Tibial nerve (tissue), 4 donors: ENCODE measurements at regions not wholly inside any gene's neighbourhood (a gene's known extent, or its start where the extent isn't known, plus 50 kb on each side); places are given as distances from the start of the nearest gene placed in this dataset.

Experiments used
- DNase-seq, 2 donors: peaks; one replicate each; pipeline ENCODE4 v3.0.0-alpha.2; 2019; ENCODE audit warnings: low spot score in 2 of 2
- H3K27ac ChIP-seq, 4 donors: fragments of 200-600 bp; sonication (generic) in 3 of 4; one replicate each; pipeline ENCODE4 v1.5.1; 2017 to 2019; ENCODE audit warnings: mild to moderate bottlenecking in 1 of 4
- H3K27me3 ChIP-seq, 2 donors: fragments of 200-600 bp; sonication (generic) in 1 of 2; one replicate each; pipeline versions ENCODE4 v1.5.1 to v1.6.0; 2017 to 2019
- H3K36me3 ChIP-seq, 3 donors: fragments of 200-600 bp; sonication (generic); one replicate each; pipeline ENCODE4 v1.5.1; 2018 to 2019
- H3K4me1 ChIP-seq, 4 donors: fragments of 200-600 bp; sonication (generic) in 3 of 4; one replicate each; pipeline ENCODE4 v1.5.1; 2017 to 2019
- H3K4me3 ChIP-seq, 4 donors: fragments of 200-600 bp; sonication (generic) in 3 of 4; one replicate each; pipeline ENCODE4 v1.5.1; 2017 to 2019; ENCODE audit warnings: mild to moderate bottlenecking in 1 of 4, moderate library complexity in 1 of 4
- H3K9me3 ChIP-seq, 4 donors: fragments of 200-600 bp; sonication (generic) in 3 of 4; one replicate each; pipeline ENCODE4 v1.5.1; 2017 to 2019
- EP300 ChIP-seq, 2 donors: sonication (generic); formaldehyde crosslinking; IDR thresholded peaks; one replicate each; pipeline ENCODE4 v1.6.1; 2017; ENCODE audit warnings: antibody characterized with exemption in 2 of 2, mild to moderate bottlenecking in 1 of 2
- POLR2A ChIP-seq, 2 donors: fragments of 450-650 bp; IDR thresholded peaks; one replicate each; pipeline ENCODE4 v1.6.1; 2017; ENCODE audit warnings: antibody characterized with exemption in 2 of 2, mild to moderate bottlenecking in 2 of 2, moderate library complexity in 2 of 2
- WGBS, 2 donors: methylation state at CpG; one replicate each; pipeline ENCODE4 v1.1.5; 2018; 5-methylcytosine and 5-hydroxymethylcytosine counted together
- TF ChIP-seq, protein P1 (sequence below), 5 experiments: fragments of 200-600 bp in 3 of 5; fragments of 450-650 bp in 2 of 5; sonication (generic) in 3 of 5; IDR thresholded peaks; one replicate each; pipeline ENCODE4 v1.5.1; 2016 to 2019; ENCODE audit warnings: antibody characterized with exemption in 5 of 5, mild to moderate bottlenecking in 3 of 5, moderate library complexity in 2 of 5

DNA sequence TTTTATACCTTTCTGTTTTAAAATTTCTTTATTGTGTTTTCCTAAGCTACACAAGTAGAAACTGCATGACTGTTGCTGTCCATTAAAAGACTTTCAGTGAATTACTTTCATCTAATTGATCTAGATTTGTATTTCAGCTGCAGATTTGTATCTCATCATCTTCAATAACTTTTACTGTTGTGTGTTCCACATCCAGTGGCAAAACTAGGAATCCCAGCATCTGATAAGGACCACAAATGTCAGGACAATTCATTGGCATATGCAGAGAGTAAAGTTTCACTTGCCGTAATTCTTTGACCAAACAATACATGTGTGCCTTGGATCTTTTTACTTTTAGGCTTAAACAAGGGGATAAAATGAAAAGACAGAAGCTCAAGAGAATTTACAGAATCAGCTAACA lies 112.6 kb downstream of the FBXO8 start:
- no peaks in the 10 kb centered on the region for H3K36me3 ChIP-seq
- TF ChIP-seq EP300 (IDR thresholded peaks at IDR 0.05) (no peak), POLR2A (IDR thresholded peaks at IDR 0.05) (no peak)
- TF ChIP-seq, protein P1, sequence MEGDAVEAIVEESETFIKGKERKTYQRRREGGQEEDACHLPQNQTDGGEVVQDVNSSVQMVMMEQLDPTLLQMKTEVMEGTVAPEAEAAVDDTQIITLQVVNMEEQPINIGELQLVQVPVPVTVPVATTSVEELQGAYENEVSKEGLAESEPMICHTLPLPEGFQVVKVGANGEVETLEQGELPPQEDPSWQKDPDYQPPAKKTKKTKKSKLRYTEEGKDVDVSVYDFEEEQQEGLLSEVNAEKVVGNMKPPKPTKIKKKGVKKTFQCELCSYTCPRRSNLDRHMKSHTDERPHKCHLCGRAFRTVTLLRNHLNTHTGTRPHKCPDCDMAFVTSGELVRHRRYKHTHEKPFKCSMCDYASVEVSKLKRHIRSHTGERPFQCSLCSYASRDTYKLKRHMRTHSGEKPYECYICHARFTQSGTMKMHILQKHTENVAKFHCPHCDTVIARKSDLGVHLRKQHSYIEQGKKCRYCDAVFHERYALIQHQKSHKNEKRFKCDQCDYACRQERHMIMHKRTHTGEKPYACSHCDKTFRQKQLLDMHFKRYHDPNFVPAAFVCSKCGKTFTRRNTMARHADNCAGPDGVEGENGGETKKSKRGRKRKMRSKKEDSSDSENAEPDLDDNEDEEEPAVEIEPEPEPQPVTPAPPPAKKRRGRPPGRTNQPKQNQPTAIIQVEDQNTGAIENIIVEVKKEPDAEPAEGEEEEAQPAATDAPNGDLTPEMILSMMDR (IDR thresholded peaks at IDR 0.05): no peak
- no peak for DNase-seq
- H3K4me3 ChIP-seq: no peak overlapping the region
- H3K9me3 ChIP-seq: no peaks in the 10 kb centered on the region
- no peaks in the 10 kb centered on the region for H3K4me1 ChIP-seq
- H3K27me3 ChIP-seq: no peaks in the 10 kb centered on the region
- H3K27ac ChIP-seq: no peak overlapping the region
- WGBS, 2 donors: 86 to 90% methylated on average over 1 of the region's 1 CpG

DNA sequence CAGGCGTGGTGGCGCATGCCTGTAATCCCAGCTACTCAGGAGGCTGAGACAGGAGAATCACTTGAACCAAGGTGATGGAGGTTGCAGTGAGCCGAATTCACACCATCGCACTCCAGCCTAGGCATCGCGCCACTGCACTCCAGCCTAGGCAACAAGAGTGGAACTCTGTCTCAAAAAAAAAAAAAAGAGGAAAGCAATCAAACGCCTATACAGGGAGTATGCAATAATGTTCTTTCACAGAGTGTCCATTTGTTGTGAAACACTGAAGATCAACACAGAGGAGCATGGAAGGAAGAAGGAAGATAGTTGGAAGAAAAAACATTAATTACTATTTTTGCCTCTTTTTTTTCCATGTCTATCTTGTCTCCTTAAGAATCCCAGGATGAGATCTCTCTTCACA lies 113.4 kb downstream of the FBXO8 start:
- no peaks in the 10 kb centered on the region for H3K27me3 ChIP-seq
- H3K9me3 ChIP-seq: no peaks in the 10 kb centered on the region
- WGBS, 2 donors: 93 to 95% methylated on average over 7 of the region's 7 CpGs
- TF ChIP-seq, protein P1 (IDR thresholded peaks at IDR 0.05): no peak
- TF ChIP-seq EP300 (IDR thresholded peaks at IDR 0.05) (no peak), POLR2A (IDR thresholded peaks at IDR 0.05) (no peak)
- no peaks in the 10 kb centered on the region for H3K36me3 ChIP-seq
- no peaks in the 10 kb centered on the region for H3K4me1 ChIP-seq
- no peak for DNase-seq
- no peak overlapping the region for H3K4me3 ChIP-seq
- H3K27ac ChIP-seq: no peak overlapping the region

DNA sequence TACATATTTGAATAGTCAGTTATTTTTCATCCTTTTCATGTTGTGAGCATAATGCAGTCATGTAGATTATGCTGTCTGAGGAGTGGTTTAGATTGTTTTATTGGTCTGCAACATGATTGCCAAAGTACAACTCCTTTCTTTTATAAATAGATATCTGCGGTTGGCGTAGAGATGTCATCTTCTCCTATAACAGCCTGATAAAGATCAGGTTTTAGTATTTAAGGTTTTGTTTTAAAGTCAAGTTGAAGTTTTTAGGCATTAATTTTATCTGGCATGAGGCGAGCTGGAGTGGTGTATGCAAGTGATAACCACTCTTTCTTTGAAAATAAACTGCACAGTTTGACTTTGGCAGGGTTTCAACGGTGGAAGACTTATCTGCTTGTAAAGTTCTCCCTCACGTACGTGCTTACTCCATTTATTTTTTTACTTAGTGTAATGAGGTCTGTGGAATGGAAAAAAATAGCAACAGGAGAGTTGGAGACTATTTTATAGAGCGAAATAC lies 126.3 kb downstream of the FBXO8 start:
- Histone ChIP-seq H3K27ac (no peak overlapping the region), H3K4me1 (peaks cover 0 to 10% (median 0%) of the 10 kb centered on the region in 4 donors), H3K4me3 (no peak overlapping the region), H3K36me3 (no peaks in the 10 kb centered on the region), H3K9me3 (no peaks in the 10 kb centered on the region), H3K27me3 (no peaks in the 10 kb centered on the region)
- DNase-seq: no peak
- no peak for TF ChIP-seq POLR2A (IDR thresholded peaks at IDR 0.05)
- no peak for TF ChIP-seq EP300 (IDR thresholded peaks at IDR 0.05)
- TF ChIP-seq, protein P1 (IDR thresholded peaks at IDR 0.05): no peak
- WGBS, 2 donors: 46 to 53% methylated on average over 7 of the region's 7 CpGs

DNA sequence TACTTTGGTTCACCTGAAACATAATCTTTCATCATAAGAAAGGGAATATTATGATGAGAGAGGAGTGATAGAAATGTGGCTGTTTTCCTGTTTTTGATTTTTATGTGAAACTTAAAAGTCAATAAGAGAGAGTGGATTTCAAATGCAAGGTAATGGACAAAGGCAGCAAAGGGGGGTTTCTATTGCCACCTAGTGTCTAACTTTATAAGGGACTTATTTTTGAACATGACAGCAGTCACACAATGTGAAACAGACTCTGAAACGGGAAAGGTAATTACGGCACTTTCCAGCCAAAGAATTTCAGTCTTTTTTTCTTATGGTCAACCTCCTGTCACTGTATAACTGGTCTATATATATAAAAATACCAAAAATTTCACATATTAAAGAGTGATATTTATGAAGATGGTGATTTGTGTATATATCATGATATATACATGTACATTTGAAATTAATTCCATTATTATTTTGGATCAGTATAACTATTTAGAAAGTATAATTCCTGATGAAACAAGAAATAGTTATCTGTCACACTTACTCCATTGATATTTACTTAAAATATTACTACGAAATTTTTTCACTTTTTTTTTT lies 127.1 kb downstream of the FBXO8 start:
- no peak for DNase-seq
- TF ChIP-seq POLR2A (IDR thresholded peaks at IDR 0.05) (no peak), EP300 (IDR thresholded peaks at IDR 0.05) (no peak)
- TF ChIP-seq, protein P1 (IDR thresholded peaks at IDR 0.05): peak; percentile 42 to 72 (median 57)
- H3K4me1 ChIP-seq: peaks cover 0 to 10% (median 0%) of the 10 kb centered on the region in 4 donors
- H3K27me3 ChIP-seq: no peaks in the 10 kb centered on the region
- H3K9me3 ChIP-seq: no peaks in the 10 kb centered on the region
- no peak overlapping the region for H3K4me3 ChIP-seq
- 22 to 25% methylated on average over 3 of the region's 3 CpGs for WGBS, 2 donors
- no peak overlapping the region for H3K27ac ChIP-seq
- H3K36me3 ChIP-seq: no peaks in the 10 kb centered on the region

DNA sequence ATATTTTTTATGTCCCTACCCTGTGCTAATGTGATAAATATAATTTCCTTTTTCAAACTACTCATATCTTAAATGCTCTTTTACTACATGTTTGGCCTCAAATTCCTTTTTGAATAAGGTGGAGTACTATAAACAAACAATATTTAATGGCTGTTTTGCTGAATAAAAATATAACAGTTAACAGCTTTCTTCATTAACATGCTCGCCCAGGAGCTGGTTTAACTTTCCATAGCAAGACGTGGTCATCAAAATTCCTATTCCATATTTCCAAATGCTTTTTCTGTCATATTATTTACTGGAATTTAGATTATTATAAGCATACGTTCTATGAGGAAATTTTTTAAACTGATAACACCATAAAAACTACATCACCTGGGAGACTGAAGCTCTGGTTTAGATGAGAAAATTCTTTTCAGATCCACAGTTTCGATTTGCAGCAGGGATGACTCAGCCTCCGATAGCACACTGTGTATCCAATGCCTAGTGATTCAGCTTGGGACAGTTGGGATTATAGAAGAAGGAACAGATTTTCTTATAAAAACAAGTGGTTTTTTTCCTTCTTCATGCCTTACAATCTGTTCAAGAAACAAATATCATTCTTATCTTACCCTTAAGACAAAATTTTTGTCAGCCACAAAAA lies 129.1 kb downstream of the FBXO8 start:
- 41 to 45% methylated on average over 5 of the region's 5 CpGs for WGBS, 2 donors
- Histone ChIP-seq H3K4me1 (peaks cover 0 to 10% (median 0%) of the 10 kb centered on the region in 4 donors), H3K27ac (peak overlapping the region in 1 of 4 donors; percentile 24), H3K27me3 (no peaks in the 10 kb centered on the region), H3K9me3 (no peaks in the 10 kb centered on the region), H3K36me3 (no peaks in the 10 kb centered on the region), H3K4me3 (peak overlapping the region in 1 of 4 donors; percentile 33)
- no peak for DNase-seq
- TF ChIP-seq, protein P1 (IDR thresholded peaks at IDR 0.05): no peak
- no peak for TF ChIP-seq POLR2A (IDR thresholded peaks at IDR 0.05)
- peak in 1 of 2 donors; percentile 45 for TF ChIP-seq EP300 (IDR thresholded peaks at IDR 0.05)
